Left lung (tissue), 4 donors: ENCODE measurements at regions not wholly inside any gene's neighbourhood (a gene's known extent, or its start where the extent isn't known, plus 50 kb on each side); places are given as distances from the start of the nearest gene placed in this dataset.

Source experiments
- ATAC-seq: fragments of 200-7000 bp; cut with Tn5 transposase; one replicate; pipeline ENCODE4 v1.9.1; 2020; ENCODE audit warnings: moderate library complexity
- DNase-seq, 4 donors: peaks; one replicate each; pipeline ENCODE4 v3.0.0-alpha.2; 2013 to 2020
- H3K27ac ChIP-seq, 2 donors: fragments of 200-600 bp; sonication (generic) in 1 of 2; one replicate each; pipeline versions ENCODE4 v1.5.0 to v1.8.0; 2020 to 2021
- H3K27me3 ChIP-seq, 2 donors: fragments of 200-600 bp; sonication (generic) in 1 of 2; one replicate each; pipeline versions ENCODE4 v1.5.0 to v1.8.0; 2020 to 2021
- H3K36me3 ChIP-seq, 2 donors: fragments of 200-600 bp; sonication (generic) in 1 of 2; one replicate each; pipeline versions ENCODE4 v1.5.0 to v1.8.0; 2020 to 2021
- H3K4me1 ChIP-seq, 2 donors: fragments of 200-600 bp; one replicate each; pipeline ENCODE4 v1.8.0; 2021
- H3K4me3 ChIP-seq, 2 donors: fragments of 200-600 bp; sonication (generic) in 1 of 2; one replicate each; pipeline versions ENCODE4 v1.5.0 to v1.8.0; 2020 to 2021; ENCODE audit warnings: mild to moderate bottlenecking in 1 of 2
- H3K9me3 ChIP-seq, 2 donors: fragments of 200-600 bp; sonication (generic) in 1 of 2; one replicate each; pipeline versions ENCODE4 v1.5.0 to v1.8.0; 2020 to 2021
- CTCF ChIP-seq, 2 donors: fragments of 200-600 bp; sonication (generic) in 1 of 2; IDR thresholded peaks; one replicate each; pipeline versions ENCODE4 v1.5.0 to v1.8.0; 2021; ENCODE audit warnings: antibody characterized with exemption in 2 of 2
- intact Hi-C, 2 donors: fragments of 100-400 bp; cut with DNase I; formaldehyde crosslinking; loops; one replicate each; pipeline versions ENCODE4 v1.11.2 to v1.14.2; 2022
- donor health status: DM: no; HTN: yes; CAD: no.
- donor health status: DM: no; HTN: no; CAD: no.

DNA sequence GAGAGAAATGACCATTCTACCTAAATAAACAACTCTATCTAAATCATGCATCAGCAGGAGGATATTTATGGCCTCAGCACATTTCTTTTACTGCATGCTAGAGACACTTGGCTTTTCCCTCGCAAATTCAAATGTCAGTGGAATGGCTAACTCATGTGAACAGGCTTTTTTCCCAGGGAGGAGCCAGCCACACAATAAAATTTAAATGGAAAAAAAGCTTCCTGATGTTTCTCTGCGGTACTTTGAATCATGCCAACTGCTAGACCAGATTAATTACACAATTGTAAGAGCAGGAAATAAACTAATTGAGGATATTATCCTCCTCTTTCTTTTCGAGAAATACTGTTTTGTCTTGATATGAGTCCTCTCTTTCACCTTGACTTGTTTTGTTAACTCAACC is 676.3 kb downstream of the IRS1 start:
- H3K9me3 ChIP-seq: no peaks in the 10 kb centered on the region
- no peaks in the 10 kb centered on the region for H3K36me3 ChIP-seq
- peaks cover 13 to 54% of the 10 kb centered on the region in 2 donors for H3K4me1 ChIP-seq
- H3K27me3 ChIP-seq: no peaks in the 10 kb centered on the region
- intact Hi-C loops: no loop called here
- peak overlapping the region; percentile 23 to 43 for H3K27ac ChIP-seq
- DNase-seq: no peak
- ATAC-seq: peak; percentile 44
- no peak overlapping the region for H3K4me3 ChIP-seq
- no peak for TF ChIP-seq CTCF (IDR thresholded peaks at IDR 0.05)

DNA sequence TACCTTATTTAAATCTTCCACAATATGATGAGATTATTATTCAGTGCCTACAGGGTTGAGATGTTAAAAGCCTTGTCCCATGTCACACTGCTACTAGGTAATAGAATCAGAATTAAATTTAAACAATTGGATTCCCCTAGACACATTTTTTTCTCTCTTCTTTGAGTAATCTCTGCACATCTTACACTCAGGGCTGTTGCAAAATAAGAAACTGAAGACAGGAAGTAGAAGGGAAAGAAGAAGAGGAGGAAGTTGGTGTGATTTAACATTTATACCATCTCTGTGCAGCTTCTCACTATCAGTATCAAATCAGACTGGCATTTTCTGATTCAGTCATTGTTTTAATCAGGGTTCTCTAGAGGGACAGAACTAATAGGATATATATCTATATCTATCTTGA is 677.6 kb downstream of the IRS1 start:
- TF ChIP-seq CTCF (IDR thresholded peaks at IDR 0.05): no peak

DNA sequence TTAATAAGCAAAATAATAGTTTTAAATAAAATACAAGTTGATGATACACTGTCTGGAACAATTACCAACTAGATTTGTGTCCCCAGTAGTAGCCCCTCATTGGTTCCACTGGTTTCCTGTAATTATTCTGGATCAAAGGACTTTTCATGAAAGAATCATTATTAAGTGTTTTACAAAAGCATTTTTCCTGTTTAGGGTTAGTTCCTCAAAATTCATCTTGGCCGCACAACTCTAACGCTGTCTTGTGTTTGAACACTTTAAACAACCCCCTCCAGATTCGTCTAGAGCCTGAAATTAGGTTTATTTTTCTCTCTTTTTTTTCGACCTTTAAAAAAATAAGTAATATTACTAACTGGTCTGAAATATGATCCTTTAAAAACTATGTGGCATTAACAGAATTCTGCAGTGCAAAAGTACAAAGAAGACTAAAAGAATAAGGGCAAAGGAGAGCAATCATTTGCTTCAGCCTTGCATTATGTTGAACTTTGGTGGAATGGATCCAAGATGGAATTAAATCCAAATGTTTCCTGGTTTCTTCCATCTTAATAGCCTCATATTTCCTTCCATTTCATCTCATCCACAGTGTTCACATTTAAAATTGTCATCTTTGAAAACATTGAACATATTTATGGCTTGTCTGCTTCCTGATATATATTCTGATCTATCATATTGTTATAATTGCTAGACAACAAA is 678.4 kb downstream of the IRS1 start:
- Histone ChIP-seq H3K4me1 (peaks cover 13 to 64% of the 10 kb centered on the region in 2 donors), H3K36me3 (no peaks in the 10 kb centered on the region), H3K9me3 (no peaks in the 10 kb centered on the region), H3K4me3 (no peak overlapping the region), H3K27me3 (no peaks in the 10 kb centered on the region), H3K27ac (peak overlapping the region; percentile 9 to 71)
- DNase-seq (peak in 2 of 4 donors; percentile 44 to 71), ATAC-seq (no peak)
- no peak for TF ChIP-seq CTCF (IDR thresholded peaks at IDR 0.05)
- intact Hi-C loops: no loop called here

More for the DNA sequence above, 677.6 kb downstream of the IRS1 start:
- no peak for DNase-seq
- intact Hi-C loops: no loop called here
- no peaks in the 10 kb centered on the region for H3K9me3 ChIP-seq
- peak overlapping the region in 1 of 2 donors; percentile 71 for H3K27ac ChIP-seq
- H3K4me3 ChIP-seq: no peak overlapping the region
- no peak for ATAC-seq
- no peaks in the 10 kb centered on the region for H3K36me3 ChIP-seq
- peaks cover 13 to 64% of the 10 kb centered on the region in 2 donors for H3K4me1 ChIP-seq
- no peaks in the 10 kb centered on the region for H3K27me3 ChIP-seq

DNA sequence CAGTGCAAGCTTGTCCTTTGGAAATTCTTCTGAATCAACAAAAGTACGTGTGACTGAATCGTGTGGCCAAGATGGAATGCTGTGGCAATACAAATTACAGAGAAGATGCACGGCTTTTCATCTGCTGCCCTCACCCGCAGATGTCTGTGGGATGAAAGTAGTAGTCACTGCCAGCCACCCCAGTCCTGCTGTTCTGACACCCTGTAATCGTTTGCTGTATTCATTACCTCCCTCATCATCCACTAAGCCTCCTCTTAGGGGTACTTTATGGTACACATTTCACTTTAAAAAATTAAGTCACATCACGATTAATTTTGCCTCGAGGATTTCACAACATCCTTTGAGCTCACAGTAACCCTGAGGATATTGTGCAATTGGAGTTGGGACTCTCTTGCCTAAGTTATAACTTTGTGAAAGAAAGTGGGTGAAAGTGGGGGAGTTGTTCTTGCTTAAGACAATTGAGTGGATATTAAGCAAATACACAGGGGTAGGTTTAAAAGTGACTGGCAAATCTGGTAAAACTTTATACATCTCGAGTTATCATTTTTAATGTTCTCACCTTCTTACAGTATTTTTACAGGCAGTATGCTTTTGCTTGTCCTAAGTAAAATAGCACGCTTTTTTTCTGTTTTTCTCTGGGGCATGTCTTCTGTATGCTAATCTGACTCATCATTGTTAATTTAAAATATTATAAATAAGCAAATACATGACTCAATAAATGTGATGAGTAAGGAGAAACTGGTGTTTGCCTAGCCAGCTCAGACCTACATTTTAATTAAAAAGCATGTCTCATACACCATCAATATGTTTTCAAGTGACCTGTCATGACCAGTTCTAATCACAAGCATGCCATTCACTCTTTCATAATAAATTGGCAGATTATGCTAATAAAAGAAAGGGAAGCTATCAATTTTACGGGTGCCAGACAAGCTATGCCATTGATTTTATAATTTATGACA is 680.9 kb downstream of the IRS1 start:
- Histone ChIP-seq H3K4me1 (peaks cover 8 to 77% of the 10 kb centered on the region in 2 donors), H3K36me3 (no peaks in the 10 kb centered on the region), H3K9me3 (no peaks in the 10 kb centered on the region), H3K27me3 (no peaks in the 10 kb centered on the region), H3K4me3 (peak overlapping the region in 1 of 2 donors; percentile 20), H3K27ac (peak overlapping the region; percentile 77 to 84)
- ATAC-seq (peak; percentile 79), DNase-seq (peak; percentile 8 to 89 (median 62))
- TF ChIP-seq CTCF (IDR thresholded peaks at IDR 0.05): no peak
- intact Hi-C loops: no loop called here

- Histone ChIP-seq H3K9me3 (no peaks in the 10 kb centered on the region), H3K4me3 (no peak overlapping the region), H3K4me1 (peaks cover 7 to 66% of the 10 kb centered on the region in 2 donors), H3K27ac (peak overlapping the region in 1 of 2 donors; percentile 84), H3K27me3 (no peaks in the 10 kb centered on the region), H3K36me3 (no peaks in the 10 kb centered on the region)
- TF ChIP-seq CTCF (IDR thresholded peaks at IDR 0.05): no peak
- DNase-seq: no peak
- intact Hi-C loops: no loop called here
- ATAC-seq: no peak
Observed at GRCh38 chr2:226117510-226118065, 682.0 kb downstream of the IRS1 start.
